GM10248 (cell line): ENCODE measurements at regions not wholly inside any gene's neighbourhood (a gene's known extent, or its start where the extent isn't known, plus 50 kb on each side); places are given as distances from the start of the nearest gene placed in this dataset.

Experiments
- CTCF ChIA-PET: fragments of 300-600 bp; sonication (Branson Sonifier 250); formaldehyde crosslinking; extraction: SDS; loops from one replicate; lab custom pipeline; 2021; ENCODE audit warnings: antibody characterized with exemption; lab: Yijun Ruan, JAX
- POLR2A ChIA-PET: fragments of 350-650 bp; sonication (Branson Sonifier 250); formaldehyde crosslinking; extraction: SDS; loops from one replicate; lab custom pipeline; 2020; ENCODE audit warnings: antibody characterized with exemption; lab: Yijun Ruan, JAX
- DNase-seq: peaks from one replicate; pipeline ENCODE4 v3.0.0; 2012; ENCODE audit errors: extremely low spot score
- TF ChIP-seq, protein P1 (sequence below): IDR thresholded peaks from 2 replicates; pipeline ENCODE4 v1.5.1; 2012; ENCODE audit warnings: mild to moderate bottlenecking, low read depth; ENCODE audit errors: extremely low read depth, missing control alignments, control extremely low read depth

- ChIA-PET POLR2A (no interaction called here), CTCF (no interaction called here)
- no peak for DNase-seq
- TF ChIP-seq, protein P1, sequence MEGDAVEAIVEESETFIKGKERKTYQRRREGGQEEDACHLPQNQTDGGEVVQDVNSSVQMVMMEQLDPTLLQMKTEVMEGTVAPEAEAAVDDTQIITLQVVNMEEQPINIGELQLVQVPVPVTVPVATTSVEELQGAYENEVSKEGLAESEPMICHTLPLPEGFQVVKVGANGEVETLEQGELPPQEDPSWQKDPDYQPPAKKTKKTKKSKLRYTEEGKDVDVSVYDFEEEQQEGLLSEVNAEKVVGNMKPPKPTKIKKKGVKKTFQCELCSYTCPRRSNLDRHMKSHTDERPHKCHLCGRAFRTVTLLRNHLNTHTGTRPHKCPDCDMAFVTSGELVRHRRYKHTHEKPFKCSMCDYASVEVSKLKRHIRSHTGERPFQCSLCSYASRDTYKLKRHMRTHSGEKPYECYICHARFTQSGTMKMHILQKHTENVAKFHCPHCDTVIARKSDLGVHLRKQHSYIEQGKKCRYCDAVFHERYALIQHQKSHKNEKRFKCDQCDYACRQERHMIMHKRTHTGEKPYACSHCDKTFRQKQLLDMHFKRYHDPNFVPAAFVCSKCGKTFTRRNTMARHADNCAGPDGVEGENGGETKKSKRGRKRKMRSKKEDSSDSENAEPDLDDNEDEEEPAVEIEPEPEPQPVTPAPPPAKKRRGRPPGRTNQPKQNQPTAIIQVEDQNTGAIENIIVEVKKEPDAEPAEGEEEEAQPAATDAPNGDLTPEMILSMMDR = no peak
Observed at GRCh38 chr5:175388531-175388930, 55.5 kb downstream of the DRD1 start.

- ChIA-PET CTCF (interaction anchor here (1.6 kb wide), 1 partner anchor 24 kb away, joined by 3 read pairs; no protein-coding TSS in a partner anchor), POLR2A (no interaction called here)
- no peak for DNase-seq
- TF ChIP-seq, protein P1 = no peak
Observed at GRCh38 chr5:175387144-175387543, 56.8 kb downstream of the DRD1 start.

DNA sequence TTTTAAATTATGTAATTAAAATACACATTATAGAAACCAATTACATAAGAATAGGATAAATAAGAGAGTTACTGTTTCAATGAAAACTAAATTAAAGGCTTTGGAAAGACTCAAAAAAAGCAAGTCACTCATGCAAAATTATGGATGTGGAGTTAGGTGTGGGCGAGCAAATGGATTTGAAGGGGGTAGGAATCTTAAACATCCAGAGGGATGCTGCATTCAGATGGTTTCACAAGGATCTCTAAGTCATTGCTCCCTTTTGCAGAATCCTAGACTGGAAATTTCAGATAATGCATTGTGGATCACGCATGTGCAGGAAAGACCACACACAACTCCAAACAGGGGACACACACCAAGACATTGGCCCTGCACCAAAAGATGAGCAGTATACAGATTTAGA is 57.5 kb downstream of the DRD1 start:
- ChIA-PET CTCF (interaction anchor here (1.6 kb wide), 1 partner anchor 24 kb away, joined by 3 read pairs; no protein-coding TSS in a partner anchor), POLR2A (no interaction called here)
- no peak for DNase-seq
- TF ChIP-seq, protein P1 = no peak

DNA sequence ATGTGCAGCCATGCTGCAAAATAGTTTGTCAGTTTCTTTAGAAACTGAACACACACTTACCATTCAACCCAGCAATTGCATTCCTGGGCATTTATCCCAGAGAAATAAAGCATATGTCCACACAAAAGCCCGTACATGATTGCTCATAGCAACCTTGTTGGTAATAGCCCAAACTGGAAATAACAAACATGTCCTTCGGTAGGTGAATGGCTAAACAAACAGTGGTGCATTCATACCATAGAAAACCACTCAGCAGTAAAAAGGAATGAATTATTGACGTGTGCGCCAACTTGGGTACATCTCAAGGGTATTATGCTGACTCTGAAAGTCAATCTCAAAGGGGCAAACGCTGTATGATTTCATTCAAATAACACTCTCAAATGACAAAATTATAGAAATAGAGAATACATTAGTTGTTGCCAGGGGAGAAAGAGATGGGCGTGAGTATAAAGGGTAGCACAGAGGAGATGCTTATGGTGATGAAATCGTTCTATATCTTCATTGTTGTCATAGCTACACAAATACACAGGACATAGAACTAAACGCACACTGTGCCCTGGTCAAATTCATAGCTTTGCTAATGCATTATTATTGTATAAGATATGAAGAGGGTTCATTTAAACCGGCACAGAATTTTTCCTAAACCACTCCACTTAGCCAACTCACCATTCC is 58.2 kb downstream of the DRD1 start:
- TF ChIP-seq, protein P1 = no peak
- ChIA-PET POLR2A (no interaction called here), CTCF (interaction anchor here (1.6 kb wide), 1 partner anchor 23 kb away, joined by 3 read pairs; no protein-coding TSS in a partner anchor)
- DNase-seq = no peak

- ChIA-PET POLR2A (no interaction called here), CTCF (no interaction called here)
- TF ChIP-seq, protein P1 = no peak
- no peak for DNase-seq
Observed at GRCh38 chr5:175384724-175385552, 59.0 kb downstream of the DRD1 start.

GRCh38 chr5:175383350-175383749 is 60.6 kb downstream of the DRD1 start:
- POLR2A ChIA-PET = no interaction called here
- TF ChIP-seq, protein P1 = no peak
- CTCF ChIA-PET = no interaction called here
- DNase-seq = no peak
